HepG2 (cell line): ENCODE measurements at regions not wholly inside any gene's neighbourhood (a gene's known extent, or its start where the extent isn't known, plus 50 kb on each side); places are given as distances from the start of the nearest gene placed in this dataset.

Experiments
- DNMT3B ChIP-seq: conservative IDR thresholded peaks from 2 replicates; pipeline ENCODE4 v1.6.1; 2016; ENCODE audit warnings: missing biosample characterization, control low read depth
- NAIF1 ChIP-seq: sonication (generic); formaldehyde crosslinking; IDR thresholded peaks from 2 replicates; pipeline ENCODE4 v1.5.0; 2020; ENCODE audit warnings: mild to moderate bottlenecking, missing genetic modification reagents, borderline replicate concordance
- TARDBP ChIP-seq: sonication (generic); formaldehyde crosslinking; IDR thresholded peaks from 2 replicates; pipeline ENCODE4 v1.8.0; 2022; ENCODE audit warnings: mild to moderate bottlenecking, missing genetic modification reagents
- TF ChIP-seq, protein P1 (sequence below): sonication (generic); formaldehyde crosslinking; IDR thresholded peaks from 2 replicates; pipeline ENCODE4 v1.4.0; 2020; ENCODE audit warnings: missing genetic modification reagents
- TF ChIP-seq, protein P2 (sequence below): sonication (generic); formaldehyde crosslinking; IDR thresholded peaks from 2 replicates; pipeline ENCODE4 v1.5.0; 2020; ENCODE audit warnings: mild to moderate bottlenecking, missing genetic modification reagents, moderate library complexity
- TF ChIP-seq, protein P3 (sequence below): sonication (generic); formaldehyde crosslinking; conservative IDR thresholded peaks from 2 replicates; pipeline ENCODE4 v1.8.1; 2023; ENCODE audit warnings: missing genetic modification reagents

DNA sequence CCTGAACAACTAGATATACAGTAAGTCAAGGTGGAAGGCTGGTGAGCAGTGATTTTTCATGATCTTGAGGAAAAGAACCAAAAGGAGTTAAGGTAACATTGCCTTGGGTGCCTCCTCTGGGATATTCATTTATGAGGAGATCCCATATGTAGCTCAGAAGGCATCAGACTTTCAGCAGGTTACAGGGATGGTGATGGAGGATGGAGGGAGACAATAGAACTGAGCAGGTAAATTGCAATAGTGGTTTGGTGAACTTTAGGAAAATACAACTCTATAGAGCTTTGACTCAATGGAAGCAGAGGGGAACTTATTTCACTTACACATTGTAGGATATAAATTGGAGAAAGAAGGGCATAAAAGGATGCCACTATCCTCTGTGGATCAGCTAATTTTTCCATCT lies 243.4 kb upstream of the SPRY2 start:
- TF ChIP-seq, protein P1, sequence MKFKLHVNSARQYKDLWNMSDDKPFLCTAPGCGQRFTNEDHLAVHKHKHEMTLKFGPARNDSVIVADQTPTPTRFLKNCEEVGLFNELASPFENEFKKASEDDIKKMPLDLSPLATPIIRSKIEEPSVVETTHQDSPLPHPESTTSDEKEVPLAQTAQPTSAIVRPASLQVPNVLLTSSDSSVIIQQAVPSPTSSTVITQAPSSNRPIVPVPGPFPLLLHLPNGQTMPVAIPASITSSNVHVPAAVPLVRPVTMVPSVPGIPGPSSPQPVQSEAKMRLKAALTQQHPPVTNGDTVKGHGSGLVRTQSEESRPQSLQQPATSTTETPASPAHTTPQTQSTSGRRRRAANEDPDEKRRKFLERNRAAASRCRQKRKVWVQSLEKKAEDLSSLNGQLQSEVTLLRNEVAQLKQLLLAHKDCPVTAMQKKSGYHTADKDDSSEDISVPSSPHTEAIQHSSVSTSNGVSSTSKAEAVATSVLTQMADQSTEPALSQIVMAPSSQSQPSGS (CRISPR knock-in tag), result no peak
- TF ChIP-seq, protein P2, sequence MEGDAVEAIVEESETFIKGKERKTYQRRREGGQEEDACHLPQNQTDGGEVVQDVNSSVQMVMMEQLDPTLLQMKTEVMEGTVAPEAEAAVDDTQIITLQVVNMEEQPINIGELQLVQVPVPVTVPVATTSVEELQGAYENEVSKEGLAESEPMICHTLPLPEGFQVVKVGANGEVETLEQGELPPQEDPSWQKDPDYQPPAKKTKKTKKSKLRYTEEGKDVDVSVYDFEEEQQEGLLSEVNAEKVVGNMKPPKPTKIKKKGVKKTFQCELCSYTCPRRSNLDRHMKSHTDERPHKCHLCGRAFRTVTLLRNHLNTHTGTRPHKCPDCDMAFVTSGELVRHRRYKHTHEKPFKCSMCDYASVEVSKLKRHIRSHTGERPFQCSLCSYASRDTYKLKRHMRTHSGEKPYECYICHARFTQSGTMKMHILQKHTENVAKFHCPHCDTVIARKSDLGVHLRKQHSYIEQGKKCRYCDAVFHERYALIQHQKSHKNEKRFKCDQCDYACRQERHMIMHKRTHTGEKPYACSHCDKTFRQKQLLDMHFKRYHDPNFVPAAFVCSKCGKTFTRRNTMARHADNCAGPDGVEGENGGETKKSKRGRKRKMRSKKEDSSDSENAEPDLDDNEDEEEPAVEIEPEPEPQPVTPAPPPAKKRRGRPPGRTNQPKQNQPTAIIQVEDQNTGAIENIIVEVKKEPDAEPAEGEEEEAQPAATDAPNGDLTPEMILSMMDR, result no peak
- TF ChIP-seq TARDBP, result no peak
- TF ChIP-seq, protein P3, sequence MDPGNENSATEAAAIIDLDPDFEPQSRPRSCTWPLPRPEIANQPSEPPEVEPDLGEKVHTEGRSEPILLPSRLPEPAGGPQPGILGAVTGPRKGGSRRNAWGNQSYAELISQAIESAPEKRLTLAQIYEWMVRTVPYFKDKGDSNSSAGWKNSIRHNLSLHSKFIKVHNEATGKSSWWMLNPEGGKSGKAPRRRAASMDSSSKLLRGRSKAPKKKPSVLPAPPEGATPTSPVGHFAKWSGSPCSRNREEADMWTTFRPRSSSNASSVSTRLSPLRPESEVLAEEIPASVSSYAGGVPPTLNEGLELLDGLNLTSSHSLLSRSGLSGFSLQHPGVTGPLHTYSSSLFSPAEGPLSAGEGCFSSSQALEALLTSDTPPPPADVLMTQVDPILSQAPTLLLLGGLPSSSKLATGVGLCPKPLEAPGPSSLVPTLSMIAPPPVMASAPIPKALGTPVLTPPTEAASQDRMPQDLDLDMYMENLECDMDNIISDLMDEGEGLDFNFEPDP (CRISPR knock-in tag), result no peak
- no peak for TF ChIP-seq DNMT3B (CRISPR knock-in tag)
- no peak for TF ChIP-seq NAIF1 (CRISPR knock-in tag)
